ENCODE measurements at regions not wholly inside any gene's neighbourhood (a gene's known extent, or its start where the extent isn't known, plus 50 kb on each side); places are given as distances from the start of the nearest gene placed in this dataset.
"Not testable (repeated sequence)": the region's sequence is repeated elsewhere in the genome, so short reads cannot be mapped to it uniquely, and the experiment has no call there.

DNA sequence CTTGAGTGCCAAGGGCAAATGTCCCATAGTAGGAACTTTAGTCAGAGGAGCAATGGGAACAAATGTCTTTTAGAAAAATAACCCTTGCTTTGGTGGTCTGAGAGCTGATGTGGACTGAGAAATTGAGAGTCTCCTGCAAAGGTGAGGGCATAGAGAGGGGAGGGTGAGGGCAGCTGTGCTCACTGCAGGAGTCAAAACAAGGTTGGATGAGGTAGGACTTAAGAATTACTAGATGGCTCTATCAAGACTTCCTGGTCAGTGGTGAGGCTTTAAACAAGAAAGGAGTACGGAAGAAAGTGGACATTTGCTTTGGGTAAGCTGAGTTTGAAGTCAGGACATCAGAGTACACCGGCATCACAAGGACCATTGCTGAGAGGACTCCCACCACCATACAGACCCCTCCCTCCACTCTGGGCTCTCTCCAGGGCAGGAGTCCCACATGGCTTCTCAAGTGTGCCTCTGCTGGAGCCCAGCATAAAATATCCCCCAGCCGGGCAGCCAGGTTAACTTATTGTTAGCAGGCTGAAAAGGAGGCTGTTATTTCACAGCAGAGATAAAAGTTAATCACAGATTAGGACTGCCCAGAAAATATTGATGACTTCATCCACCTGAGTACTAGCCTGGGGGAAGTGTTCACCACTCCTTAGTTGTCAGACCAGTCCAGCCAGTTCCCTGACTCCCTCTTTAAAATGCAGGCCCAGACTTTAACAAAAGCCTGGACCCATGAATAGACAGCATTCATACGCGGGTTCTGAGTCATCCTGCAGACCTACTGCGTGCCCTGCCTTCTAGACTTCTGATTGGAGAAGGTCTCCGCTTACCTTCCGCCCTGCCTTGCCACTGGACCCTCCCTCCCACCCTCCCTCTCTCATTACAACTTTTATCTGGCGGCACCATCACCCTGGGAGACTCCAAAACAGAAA is 167.2 kb downstream of the BCL2L11 start:
- not testable (repeated sequence) for H2AK5ac ChIP-seq (ENCODE audit: low read depth, low read length); H3K4me1 ChIP-seq (ENCODE audit: control insufficient read depth in 2 of 2, insufficient read depth in 1 of 2, low read depth in 1 of 2, low read length in 2 of 2); H2BK120ac ChIP-seq (ENCODE audit: low read depth, low read length); H2BK15ac ChIP-seq (ENCODE audit: low read length); H4K8ac ChIP-seq (ENCODE audit: low read depth, low read length); H3K36me3 ChIP-seq (replicated peaks in 1 of 2; ENCODE audit: control insufficient read depth in 2 of 2, insufficient read depth in 2 of 2, low read length in 2 of 2); H4K91ac ChIP-seq (ENCODE audit: low read depth, low read length, poor library complexity); H3K27me3 ChIP-seq (ENCODE audit: control insufficient read depth in 3 of 3, insufficient read depth in 3 of 3, low read depth in 1 of 3, low read length in 3 of 3); H3K18ac ChIP-seq (ENCODE audit: low read length); DNase-seq (ENCODE audit: low spot score); H3K14ac ChIP-seq (ENCODE audit: low read length); H2BK12ac ChIP-seq (ENCODE audit: low read length); H3K23ac ChIP-seq (ENCODE audit: low read depth, low read length, poor library complexity); H3K4ac ChIP-seq (ENCODE audit: low read length); H3K27ac ChIP-seq (replicated peaks; ENCODE audit: low read length); H3K4me2 ChIP-seq (ENCODE audit: insufficient read depth, low read length, poor library complexity, severe bottlenecking); H3K9me3 ChIP-seq (replicated peaks in 1 of 2; ENCODE audit: control insufficient read depth in 2 of 2, insufficient read depth in 1 of 2, low read depth in 1 of 2, low read length in 2 of 2); H3K79me1 ChIP-seq (ENCODE audit: low read depth, low read length); H2BK5ac ChIP-seq (ENCODE audit: low read length); H3K9ac ChIP-seq (ENCODE audit: low read depth, low read length, poor library complexity); H2AFZ ChIP-seq (ENCODE audit: low read length); H3K4me3 ChIP-seq (ENCODE audit: low read length in 2 of 2)
- no CpG with 5 or more reads among the region's 9 CpGs for WGBS, 2 donors (ENCODE audit: extremely low coverage in 2 of 2, insufficient read length in 2 of 2, insufficient replicate concordance in 1 of 2)

DNA sequence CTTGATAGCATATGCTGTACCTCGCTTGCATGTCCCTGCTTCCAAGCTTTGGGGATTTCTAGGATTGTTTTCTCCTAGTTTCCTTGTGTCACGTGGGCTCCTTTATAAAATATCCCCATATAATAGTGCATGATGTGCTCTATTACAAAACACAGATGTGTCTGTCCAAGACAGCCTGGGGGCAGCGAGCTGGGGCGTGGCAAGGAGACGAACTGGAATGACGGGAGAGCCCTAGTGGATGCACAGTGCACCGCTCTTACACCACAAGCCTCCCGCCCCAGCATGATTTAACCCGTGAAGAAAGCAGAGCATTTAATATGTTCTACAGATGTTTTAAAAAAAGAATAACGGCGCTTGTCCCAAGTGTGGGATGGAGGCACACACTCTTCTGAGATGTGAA is 169.7 kb downstream of the BCL2L11 start:
- not testable (repeated sequence) for H2BK5ac ChIP-seq (ENCODE audit: low read length); DNase-seq (ENCODE audit: low spot score); H3K4ac ChIP-seq (ENCODE audit: low read length); H3K4me3 ChIP-seq (ENCODE audit: low read length in 2 of 2); H3K27ac ChIP-seq (replicated peaks; ENCODE audit: low read length); H4K91ac ChIP-seq (ENCODE audit: low read depth, low read length, poor library complexity); H2AFZ ChIP-seq (ENCODE audit: low read length); H3K9me3 ChIP-seq (replicated peaks in 1 of 2; ENCODE audit: control insufficient read depth in 2 of 2, insufficient read depth in 1 of 2, low read depth in 1 of 2, low read length in 2 of 2); H2BK120ac ChIP-seq (ENCODE audit: low read depth, low read length); H2AK5ac ChIP-seq (ENCODE audit: low read depth, low read length); H4K8ac ChIP-seq (ENCODE audit: low read depth, low read length); H3K36me3 ChIP-seq (replicated peaks in 1 of 2; ENCODE audit: control insufficient read depth in 2 of 2, insufficient read depth in 2 of 2, low read length in 2 of 2); H2BK12ac ChIP-seq (ENCODE audit: low read length); H2BK15ac ChIP-seq (ENCODE audit: low read length); H3K9ac ChIP-seq (ENCODE audit: low read depth, low read length, poor library complexity); H3K4me1 ChIP-seq (ENCODE audit: control insufficient read depth in 2 of 2, insufficient read depth in 1 of 2, low read depth in 1 of 2, low read length in 2 of 2); H3K27me3 ChIP-seq (ENCODE audit: control insufficient read depth in 3 of 3, insufficient read depth in 3 of 3, low read depth in 1 of 3, low read length in 3 of 3); H3K79me1 ChIP-seq (ENCODE audit: low read depth, low read length); H3K14ac ChIP-seq (ENCODE audit: low read length); H3K4me2 ChIP-seq (ENCODE audit: insufficient read depth, low read length, poor library complexity, severe bottlenecking); H3K23ac ChIP-seq (ENCODE audit: low read depth, low read length, poor library complexity); H3K18ac ChIP-seq (ENCODE audit: low read length)
- no CpG with 5 or more reads among the region's 11 CpGs for WGBS, 2 donors (ENCODE audit: extremely low coverage in 2 of 2, insufficient read length in 2 of 2, insufficient replicate concordance in 1 of 2)

DNA sequence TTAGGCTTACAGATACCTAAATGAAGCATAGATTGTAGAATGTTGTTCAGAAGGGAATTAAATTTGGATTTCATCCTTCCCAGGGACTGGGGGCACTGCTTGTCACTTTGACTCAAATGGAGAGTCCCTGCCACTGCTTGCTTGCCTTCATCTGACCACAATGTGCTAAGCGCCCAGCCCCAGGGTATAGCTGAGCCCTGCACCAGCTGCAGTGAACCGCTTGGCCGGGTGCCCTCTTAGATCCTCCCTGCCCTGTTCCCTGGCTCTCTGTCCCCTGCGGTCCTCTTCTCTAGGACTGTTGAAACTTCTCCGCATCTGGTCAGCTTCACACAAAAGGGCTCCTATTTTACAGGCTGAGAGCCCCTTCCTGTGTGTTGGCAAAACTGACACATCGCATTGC is 170.9 kb downstream of the BCL2L11 start:
- H2BK15ac ChIP-seq (ENCODE audit: low read length); H3K79me1 ChIP-seq (ENCODE audit: low read depth, low read length); H3K36me3 ChIP-seq (replicated peaks in 1 of 2; ENCODE audit: control insufficient read depth in 2 of 2, insufficient read depth in 2 of 2, low read length in 2 of 2); H3K9ac ChIP-seq (ENCODE audit: low read depth, low read length, poor library complexity); DNase-seq (ENCODE audit: low spot score); H2BK120ac ChIP-seq (ENCODE audit: low read depth, low read length); H3K27ac ChIP-seq (replicated peaks; ENCODE audit: low read length); H3K4me3 ChIP-seq (ENCODE audit: low read length in 2 of 2); H3K9me3 ChIP-seq (replicated peaks in 1 of 2; ENCODE audit: control insufficient read depth in 2 of 2, insufficient read depth in 1 of 2, low read depth in 1 of 2, low read length in 2 of 2); H3K14ac ChIP-seq (ENCODE audit: low read length); H2BK5ac ChIP-seq (ENCODE audit: low read length); H4K91ac ChIP-seq (ENCODE audit: low read depth, low read length, poor library complexity); H3K4me2 ChIP-seq (ENCODE audit: insufficient read depth, low read length, poor library complexity, severe bottlenecking); H2AFZ ChIP-seq (ENCODE audit: low read length); H4K8ac ChIP-seq (ENCODE audit: low read depth, low read length); H3K27me3 ChIP-seq (ENCODE audit: control insufficient read depth in 3 of 3, insufficient read depth in 3 of 3, low read depth in 1 of 3, low read length in 3 of 3); H3K18ac ChIP-seq (ENCODE audit: low read length); H3K4me1 ChIP-seq (ENCODE audit: control insufficient read depth in 2 of 2, insufficient read depth in 1 of 2, low read depth in 1 of 2, low read length in 2 of 2); H3K4ac ChIP-seq (ENCODE audit: low read length); H2BK12ac ChIP-seq (ENCODE audit: low read length); H3K23ac ChIP-seq (ENCODE audit: low read depth, low read length, poor library complexity); H2AK5ac ChIP-seq (ENCODE audit: low read depth, low read length): not testable (repeated sequence)
- no CpG with 5 or more reads among the region's 6 CpGs for WGBS, 2 donors (ENCODE audit: extremely low coverage in 2 of 2, insufficient read length in 2 of 2, insufficient replicate concordance in 1 of 2)

DNA sequence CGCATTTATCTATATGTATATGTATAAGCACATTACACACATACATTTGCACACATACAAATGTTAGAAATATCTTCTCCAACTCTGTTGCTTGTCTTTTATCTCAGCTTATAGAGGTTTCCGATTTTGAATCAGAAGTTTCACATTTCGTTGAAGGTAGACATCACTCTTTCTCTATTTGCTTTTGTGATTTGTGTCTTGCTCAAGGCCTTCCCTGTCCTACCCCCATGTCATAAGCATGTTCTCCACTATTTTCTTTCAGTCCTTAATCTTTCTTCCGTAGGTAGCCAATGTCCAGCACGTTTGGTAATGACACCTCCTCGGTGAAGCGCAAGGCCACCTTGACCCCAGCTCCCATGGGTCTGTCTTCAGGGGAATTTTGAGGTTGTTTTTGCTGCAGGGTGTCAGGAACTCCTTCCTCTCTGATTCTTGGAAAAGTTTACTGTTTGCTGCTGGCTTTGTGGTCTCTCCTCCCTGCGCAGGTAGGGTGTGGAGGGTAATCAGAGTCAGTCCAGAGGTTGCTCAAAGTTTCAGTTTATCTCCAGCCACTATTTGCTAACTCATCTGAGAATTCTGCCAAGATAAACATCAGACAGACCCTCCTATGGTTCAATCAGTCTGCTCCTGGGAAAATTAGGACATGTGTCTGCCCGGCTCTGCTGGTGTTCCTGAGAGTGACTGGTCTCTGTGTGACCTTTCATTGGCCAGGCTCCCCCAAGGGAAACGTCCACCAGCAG is 171.7 kb downstream of the BCL2L11 start:
- not testable (repeated sequence) for H3K4me2 ChIP-seq (ENCODE audit: insufficient read depth, low read length, poor library complexity, severe bottlenecking)
- WGBS, 2 donors (ENCODE audit: extremely low coverage in 2 of 2, insufficient read length in 2 of 2, insufficient replicate concordance in 1 of 2) = no CpG with 5 or more reads among the region's 10 CpGs

More for the DNA sequence above, 171.7 kb downstream of the BCL2L11 start:
- H3K9me3 ChIP-seq (replicated peaks in 1 of 2; ENCODE audit: control insufficient read depth in 2 of 2, insufficient read depth in 1 of 2, low read depth in 1 of 2, low read length in 2 of 2); H4K91ac ChIP-seq (ENCODE audit: low read depth, low read length, poor library complexity); H3K4ac ChIP-seq (ENCODE audit: low read length); H3K27me3 ChIP-seq (ENCODE audit: control insufficient read depth in 3 of 3, insufficient read depth in 3 of 3, low read depth in 1 of 3, low read length in 3 of 3); H3K4me1 ChIP-seq (ENCODE audit: control insufficient read depth in 2 of 2, insufficient read depth in 1 of 2, low read depth in 1 of 2, low read length in 2 of 2); H3K27ac ChIP-seq (replicated peaks; ENCODE audit: low read length); H2AK5ac ChIP-seq (ENCODE audit: low read depth, low read length); H4K8ac ChIP-seq (ENCODE audit: low read depth, low read length); H3K18ac ChIP-seq (ENCODE audit: low read length); H2BK5ac ChIP-seq (ENCODE audit: low read length); H2BK120ac ChIP-seq (ENCODE audit: low read depth, low read length); H3K14ac ChIP-seq (ENCODE audit: low read length); H3K4me3 ChIP-seq (ENCODE audit: low read length in 2 of 2); H3K36me3 ChIP-seq (replicated peaks in 1 of 2; ENCODE audit: control insufficient read depth in 2 of 2, insufficient read depth in 2 of 2, low read length in 2 of 2); DNase-seq (ENCODE audit: low spot score); H2BK12ac ChIP-seq (ENCODE audit: low read length); H2BK15ac ChIP-seq (ENCODE audit: low read length); H3K9ac ChIP-seq (ENCODE audit: low read depth, low read length, poor library complexity); H3K79me1 ChIP-seq (ENCODE audit: low read depth, low read length); H3K23ac ChIP-seq (ENCODE audit: low read depth, low read length, poor library complexity); H2AFZ ChIP-seq (ENCODE audit: low read length): not testable (repeated sequence)

All from neuronal stem cell (in vitro differentiated cells).